Astrocyte (in vitro differentiated cells and primary cell): ENCODE measurements at regions not wholly inside any gene's neighbourhood (a gene's known extent, or its start where the extent isn't known, plus 50 kb on each side); places are given as distances from the start of the nearest gene placed in this dataset.

Experiments used
- EZH2 ChIP-seq: IDR thresholded peaks from 2 replicates; pipeline ENCODE4 v1.6.1; 2012; ENCODE audit warnings: mild to moderate bottlenecking, low read length, inconsistent platforms; ENCODE audit not compliant: insufficient read depth
- TF ChIP-seq, protein P1 (sequence below): IDR thresholded peaks from 2 replicates; pipeline ENCODE4 v1.5.1; 2011; ENCODE audit warnings: low read depth, mild to moderate bottlenecking, inconsistent platforms, low read length, moderate library complexity; ENCODE audit not compliant: insufficient read depth

DNA sequence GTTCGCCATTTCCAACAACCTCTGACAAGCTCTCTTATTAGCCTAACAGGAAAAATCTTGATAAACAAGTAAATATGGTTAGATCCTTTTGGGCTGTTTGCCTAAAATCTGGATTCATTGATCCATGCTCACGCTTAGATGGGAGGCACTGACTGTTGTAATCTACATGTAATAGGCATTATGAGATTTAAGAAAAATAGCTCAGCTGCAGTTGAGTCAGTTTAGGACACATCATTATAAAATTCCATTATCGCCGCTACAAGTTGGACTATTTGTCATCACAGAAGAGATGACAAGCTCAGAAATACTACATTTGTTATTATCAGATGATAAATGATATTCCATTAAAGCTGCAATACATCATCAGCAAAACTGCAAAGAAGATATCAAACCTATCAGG lies 524.0 kb downstream of the TOX3 start:
- TF ChIP-seq, protein P1, sequence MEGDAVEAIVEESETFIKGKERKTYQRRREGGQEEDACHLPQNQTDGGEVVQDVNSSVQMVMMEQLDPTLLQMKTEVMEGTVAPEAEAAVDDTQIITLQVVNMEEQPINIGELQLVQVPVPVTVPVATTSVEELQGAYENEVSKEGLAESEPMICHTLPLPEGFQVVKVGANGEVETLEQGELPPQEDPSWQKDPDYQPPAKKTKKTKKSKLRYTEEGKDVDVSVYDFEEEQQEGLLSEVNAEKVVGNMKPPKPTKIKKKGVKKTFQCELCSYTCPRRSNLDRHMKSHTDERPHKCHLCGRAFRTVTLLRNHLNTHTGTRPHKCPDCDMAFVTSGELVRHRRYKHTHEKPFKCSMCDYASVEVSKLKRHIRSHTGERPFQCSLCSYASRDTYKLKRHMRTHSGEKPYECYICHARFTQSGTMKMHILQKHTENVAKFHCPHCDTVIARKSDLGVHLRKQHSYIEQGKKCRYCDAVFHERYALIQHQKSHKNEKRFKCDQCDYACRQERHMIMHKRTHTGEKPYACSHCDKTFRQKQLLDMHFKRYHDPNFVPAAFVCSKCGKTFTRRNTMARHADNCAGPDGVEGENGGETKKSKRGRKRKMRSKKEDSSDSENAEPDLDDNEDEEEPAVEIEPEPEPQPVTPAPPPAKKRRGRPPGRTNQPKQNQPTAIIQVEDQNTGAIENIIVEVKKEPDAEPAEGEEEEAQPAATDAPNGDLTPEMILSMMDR = no peak
- TF ChIP-seq EZH2 = no peak
